Tibial artery (tissue), 4 donors: ENCODE measurements at regions not wholly inside any gene's neighbourhood (a gene's known extent, or its start where the extent isn't known, plus 50 kb on each side); places are given as distances from the start of the nearest gene placed in this dataset.

Experiments used
- DNase-seq, 2 donors: peaks; one replicate each; pipeline ENCODE4 v3.0.0-alpha.2; 2019
- H3K27ac ChIP-seq, 2 donors: fragments of 200-600 bp; sonication (generic) in 1 of 2; 1 replicate in 1 of 2; 2 replicates in 1 of 2; pipeline ENCODE4 v1.5.1; 2018 to 2019; ENCODE audit warnings: mild to moderate bottlenecking in 1 of 2
- H3K27me3 ChIP-seq, 2 donors: fragments of 200-600 bp; sonication (generic) in 1 of 2; one replicate each; pipeline versions ENCODE4 v1.5.1 to v1.6.0; 2016 to 2019
- H3K36me3 ChIP-seq, 3 donors: fragments of 200-600 bp; sonication (generic) in 2 of 3; one replicate each; pipeline ENCODE4 v1.5.1; 2016 to 2019; ENCODE audit warnings: mild to moderate bottlenecking in 2 of 3
- H3K4me1 ChIP-seq, 4 donors: fragments of 200-600 bp; sonication (generic) in 2 of 4; 1 replicate in 3 of 4; 2 replicates in 1 of 4; pipeline ENCODE4 v1.5.1; 2016 to 2019
- H3K4me3 ChIP-seq, 2 donors: fragments of 200-600 bp; sonication (generic) in 1 of 2; 1 replicate in 1 of 2; 2 replicates in 1 of 2; pipeline ENCODE4 v1.5.1; 2018 to 2019; ENCODE audit warnings: mild to moderate bottlenecking in 2 of 2
- H3K9me3 ChIP-seq, 3 donors: fragments of 200-600 bp; sonication (generic) in 1 of 3; one replicate each; pipeline ENCODE4 v1.5.1; 2016 to 2019
- CTCF ChIP-seq, 2 experiments: fragments of 200-600 bp in 1 of 2; fragments of 450-650 bp in 1 of 2; IDR thresholded peaks; one replicate each; pipeline ENCODE4 v1.5.1; 2017 to 2019; ENCODE audit warnings: antibody characterized with exemption in 2 of 2, mild to moderate bottlenecking in 1 of 2, moderate library complexity in 1 of 2
- intact Hi-C: fragments of 100-400 bp; cut with DNase I; formaldehyde crosslinking; loops from one replicate; pipeline ENCODE4 v1.15.0; 2023; ENCODE audit warnings: low total_unique reads

DNA sequence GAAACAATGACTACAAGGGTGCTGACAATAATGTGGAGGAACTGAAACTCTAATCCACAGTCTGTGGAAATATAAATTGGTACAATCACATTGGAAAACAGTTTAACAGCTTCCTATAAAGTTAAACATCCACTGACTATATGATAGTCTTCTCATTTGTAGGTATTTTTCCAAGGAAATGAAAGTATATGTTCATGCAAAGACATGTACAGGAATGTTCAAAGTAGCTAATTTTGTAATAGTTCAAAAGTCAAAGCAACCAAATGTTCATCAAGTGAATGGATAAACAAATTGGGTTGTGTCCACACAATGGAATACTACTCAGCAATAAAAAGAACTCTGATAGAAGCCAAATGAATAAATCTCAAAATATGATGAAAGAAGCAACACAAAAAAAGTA lies 626.0 kb upstream of the IGFBP3 start:
- no peak for DNase-seq
- H3K9me3 ChIP-seq: no peaks in the 10 kb centered on the region
- no peak overlapping the region for H3K4me3 ChIP-seq
- H3K27ac ChIP-seq: no peak overlapping the region
- H3K27me3 ChIP-seq: no peaks in the 10 kb centered on the region
- no peak for TF ChIP-seq CTCF (IDR thresholded peaks at IDR 0.05)
- no peaks in the 10 kb centered on the region for H3K4me1 ChIP-seq
- intact Hi-C loops: no loop called here
- H3K36me3 ChIP-seq: no peaks in the 10 kb centered on the region

GRCh38 chr7:46545790-46546189 lies 624.7 kb upstream of the IGFBP3 start:
- Histone ChIP-seq H3K27me3 (no peaks in the 10 kb centered on the region), H3K36me3 (no peaks in the 10 kb centered on the region), H3K27ac (no peak overlapping the region), H3K4me3 (no peak overlapping the region), H3K9me3 (no peaks in the 10 kb centered on the region), H3K4me1 (no peaks in the 10 kb centered on the region)
- DNase-seq: no peak
- intact Hi-C loops: no loop called here
- no peak for TF ChIP-seq CTCF (IDR thresholded peaks at IDR 0.05)

DNA sequence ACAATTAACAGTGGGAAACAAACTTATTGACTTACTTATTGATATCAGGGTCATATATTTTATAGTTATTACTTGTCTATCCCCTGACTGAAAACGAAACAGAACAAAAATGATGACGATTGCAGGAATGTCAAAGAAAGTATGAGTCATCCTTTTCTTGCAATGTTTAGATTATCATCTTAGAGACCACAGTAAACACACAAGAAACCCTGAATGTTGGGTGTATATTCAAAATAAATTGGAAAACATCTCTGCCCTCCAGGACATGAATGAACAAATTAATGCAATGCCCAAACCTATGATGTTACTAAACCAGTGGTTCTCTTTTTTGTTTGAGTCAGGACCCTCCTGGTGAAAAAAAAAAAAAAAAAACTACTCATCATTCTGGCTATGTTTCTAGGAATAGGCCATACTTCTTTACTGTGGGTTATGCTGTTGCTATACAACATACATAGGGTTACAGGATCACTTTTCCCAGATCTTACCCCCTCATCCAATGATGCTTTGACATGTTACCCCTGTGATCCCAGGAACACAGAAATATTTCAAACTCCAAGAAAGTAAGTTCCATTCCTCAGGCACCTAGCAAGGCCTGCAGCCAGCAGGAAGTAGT lies 623.4 kb upstream of the IGFBP3 start:
- Histone ChIP-seq H3K36me3 (no peaks in the 10 kb centered on the region), H3K27me3 (no peaks in the 10 kb centered on the region), H3K4me3 (no peak overlapping the region), H3K4me1 (no peaks in the 10 kb centered on the region), H3K9me3 (no peaks in the 10 kb centered on the region), H3K27ac (no peak overlapping the region)
- no peak for TF ChIP-seq CTCF (IDR thresholded peaks at IDR 0.05)
- no peak for DNase-seq
- intact Hi-C loops: no loop called here

GRCh38 chr7:46542076-46542475 lies 621.0 kb upstream of the IGFBP3 start:
- peaks cover 0 to 12% (median 0%) of the 10 kb centered on the region in 4 donors for H3K4me1 ChIP-seq
- H3K36me3 ChIP-seq: no peaks in the 10 kb centered on the region
- no peak for TF ChIP-seq CTCF (IDR thresholded peaks at IDR 0.05)
- no peaks in the 10 kb centered on the region for H3K27me3 ChIP-seq
- H3K4me3 ChIP-seq: no peak overlapping the region
- no peak overlapping the region for H3K27ac ChIP-seq
- DNase-seq: no peak
- intact Hi-C loops: no loop called here
- no peaks in the 10 kb centered on the region for H3K9me3 ChIP-seq

- DNase-seq: no peak
- H3K9me3 ChIP-seq: no peaks in the 10 kb centered on the region
- intact Hi-C loops: no loop called here
Observed at GRCh38 chr7:46539892-46540483, 618.9 kb upstream of the IGFBP3 start.

More at GRCh38 chr7:46539892-46540483, 618.9 kb upstream of the IGFBP3 start:
- Histone ChIP-seq H3K4me1 (peaks cover 0 to 17% (median under 1%) of the 10 kb centered on the region in 4 donors), H3K36me3 (no peaks in the 10 kb centered on the region), H3K27ac (no peak overlapping the region), H3K27me3 (no peaks in the 10 kb centered on the region), H3K4me3 (no peak overlapping the region)
- no peak for TF ChIP-seq CTCF (IDR thresholded peaks at IDR 0.05)
